Astrocyte of the spinal cord (primary cell): ENCODE measurements at regions not wholly inside any gene's neighbourhood (a gene's known extent, or its start where the extent isn't known, plus 50 kb on each side); places are given as distances from the start of the nearest gene placed in this dataset.
"Not testable (repeated sequence)": the region's sequence is repeated elsewhere in the genome, so short reads cannot be mapped to it uniquely, and the experiment has no call there.

Experiments
- DNase-seq: peaks from one replicate; pipeline ENCODE4 v3.0.0; 2011; ENCODE audit warnings: low read depth, low spot score
- H3K4me3 ChIP-seq: 2 replicates; pipeline ENCODE4 v1.5.1; 2011; ENCODE audit warnings: low read depth, mild to moderate bottlenecking, low read length, moderate library complexity
- CTCF ChIP-seq: IDR thresholded peaks from 2 replicates; pipeline ENCODE4 v1.5.1; 2012; ENCODE audit warnings: low read depth, mild to moderate bottlenecking, low read length, inconsistent platforms
- in situ Hi-C: cut with HindIII; loops from 2 replicates; pipeline ENCODE4 v1.10.0; 2017; ENCODE audit warnings: low sequenced_read_pairs

- in situ Hi-C loops, result no loop called here
- H3K4me3 ChIP-seq, result no peak overlapping the region
- peak; percentile 92 for DNase-seq
- no peak for TF ChIP-seq CTCF
Observed at GRCh38 chr10:29862923-29863614, 196.3 kb downstream of the JCAD start.

GRCh38 chr10:29861811-29862505 lies 197.4 kb downstream of the JCAD start:
- DNase-seq, result peak; percentile 86
- in situ Hi-C loops, result no loop called here
- TF ChIP-seq CTCF, result no peak
- H3K4me3 ChIP-seq, result no peak overlapping the region

GRCh38 chr10:29861231-29861630 lies 198.2 kb downstream of the JCAD start:
- in situ Hi-C loops, DNase-seq, H3K4me3 ChIP-seq: not testable (repeated sequence)

- TF ChIP-seq CTCF, result no peak
- peak; percentile 76 for DNase-seq
- in situ Hi-C loops, result no loop called here
- no peak overlapping the region for H3K4me3 ChIP-seq
Observed at GRCh38 chr10:29860166-29860565, 199.2 kb downstream of the JCAD start.

GRCh38 chr10:29859521-29860130 lies 199.8 kb downstream of the JCAD start:
- no peak overlapping the region for H3K4me3 ChIP-seq
- in situ Hi-C loops, result no loop called here
- peak; percentile 69 for DNase-seq
- no peak for TF ChIP-seq CTCF

- in situ Hi-C loops, result no loop called here
- DNase-seq, result no peak
- TF ChIP-seq CTCF, result no peak
- H3K4me3 ChIP-seq, result no peak overlapping the region
Observed at GRCh38 chr10:29858702-29859267, 200.6 kb downstream of the JCAD start.
